ENCODE measurements at regions not wholly inside any gene's neighbourhood (a gene's known extent, or its start where the extent isn't known, plus 50 kb on each side); places are given as distances from the start of the nearest gene placed in this dataset.
"Not testable (repeated sequence)": the region's sequence is repeated elsewhere in the genome, so short reads cannot be mapped to it uniquely, and the experiment has no call there.

- WGBS, 2 experiments (ENCODE audit: low coverage in 1 of 2, low lambda C conversion rate in 2 of 2, missing lambda C conversion rate in 2 of 2) = 42 to 52% methylated on average over 3 of the region's 3 CpGs
- in situ Hi-C loops (cut with MboI); H3K4me2 ChIP-seq (ENCODE audit: unreplicated experiment); H4K20me1 ChIP-seq (ENCODE audit: insufficient read depth); H3K27me3 ChIP-seq (replicated peaks; ENCODE audit: insufficient read depth); H3K79me2 ChIP-seq (ENCODE audit: insufficient read depth); H3K9me2 ChIP-seq (ENCODE audit: insufficient read depth); H3K9ac ChIP-seq; H3K4me1 ChIP-seq (ENCODE audit: insufficient read depth); H3K9me3 ChIP-seq (ENCODE audit: low read depth); H3K4me3 ChIP-seq; H3F3A ChIP-seq (ENCODE audit: insufficient read depth); H3K36me3 ChIP-seq (ENCODE audit: low read depth); H3K27ac ChIP-seq; H2AFZ ChIP-seq: not testable (repeated sequence)
- peak; percentile 11 for DNase-seq
Observed at GRCh38 chr11:67846303-67846702, 157.6 kb downstream of the UNC93B1 start.

GRCh38 chr11:67845296-67845695, 158.6 kb downstream of the UNC93B1 start:
- H2AFZ ChIP-seq; H3K9me3 ChIP-seq (ENCODE audit: low read depth); H3K4me3 ChIP-seq; H3K79me2 ChIP-seq (ENCODE audit: insufficient read depth); DNase-seq; H3K4me2 ChIP-seq (ENCODE audit: unreplicated experiment); H3K4me1 ChIP-seq (ENCODE audit: insufficient read depth); H3K27me3 ChIP-seq (replicated peaks; ENCODE audit: insufficient read depth); H4K20me1 ChIP-seq (ENCODE audit: insufficient read depth); H3K9me2 ChIP-seq (ENCODE audit: insufficient read depth); H3K9ac ChIP-seq; H3F3A ChIP-seq (ENCODE audit: insufficient read depth); H3K36me3 ChIP-seq (ENCODE audit: low read depth); in situ Hi-C loops (cut with MboI); H3K27ac ChIP-seq: not testable (repeated sequence)
- WGBS, 2 experiments (ENCODE audit: low coverage in 1 of 2, low lambda C conversion rate in 2 of 2, missing lambda C conversion rate in 2 of 2) = 40 to 50% methylated on average over 2 to 5 of the region's 5 CpGs

- in situ Hi-C loops (cut with MboI); H3K36me3 ChIP-seq (ENCODE audit: low read depth); H3K9ac ChIP-seq; H3K27ac ChIP-seq; DNase-seq; H3K4me3 ChIP-seq; H3F3A ChIP-seq (ENCODE audit: insufficient read depth); H3K9me3 ChIP-seq (ENCODE audit: low read depth); H4K20me1 ChIP-seq (ENCODE audit: insufficient read depth); H2AFZ ChIP-seq; H3K4me1 ChIP-seq (ENCODE audit: insufficient read depth); H3K9me2 ChIP-seq (ENCODE audit: insufficient read depth); H3K27me3 ChIP-seq (replicated peaks; ENCODE audit: insufficient read depth); H3K4me2 ChIP-seq (ENCODE audit: unreplicated experiment); H3K79me2 ChIP-seq (ENCODE audit: insufficient read depth): not testable (repeated sequence)
- 53 to 54% methylated on average over 7 of the region's 7 CpGs for WGBS, 2 experiments (ENCODE audit: low coverage in 1 of 2, low lambda C conversion rate in 2 of 2, missing lambda C conversion rate in 2 of 2)
Observed at GRCh38 chr11:67840599-67840998, 163.3 kb downstream of the UNC93B1 start.

- H3K27me3 ChIP-seq (replicated peaks; ENCODE audit: insufficient read depth); in situ Hi-C loops (cut with MboI); H3K9ac ChIP-seq; H3K4me3 ChIP-seq; H3K9me3 ChIP-seq (ENCODE audit: low read depth); H3K79me2 ChIP-seq (ENCODE audit: insufficient read depth); H2AFZ ChIP-seq; H4K20me1 ChIP-seq (ENCODE audit: insufficient read depth); H3K4me1 ChIP-seq (ENCODE audit: insufficient read depth); H3F3A ChIP-seq (ENCODE audit: insufficient read depth); DNase-seq; H3K9me2 ChIP-seq (ENCODE audit: insufficient read depth); H3K4me2 ChIP-seq (ENCODE audit: unreplicated experiment); H3K27ac ChIP-seq; H3K36me3 ChIP-seq (ENCODE audit: low read depth): not testable (repeated sequence)
- WGBS, 2 experiments (ENCODE audit: low coverage in 1 of 2, low lambda C conversion rate in 2 of 2, missing lambda C conversion rate in 2 of 2) = 46 to 59% methylated on average over 7 of the region's 7 CpGs
Observed at GRCh38 chr11:67830152-67830551, 155.7 kb upstream of the ALDH3B2 start.

GRCh38 chr11:67826951-67827296, 152.5 kb upstream of the ALDH3B2 start:
- H3K9me3 ChIP-seq (ENCODE audit: low read depth); H3K9ac ChIP-seq; in situ Hi-C loops (cut with MboI); H2AFZ ChIP-seq; H3K36me3 ChIP-seq (ENCODE audit: low read depth); H4K20me1 ChIP-seq (ENCODE audit: insufficient read depth); H3K27ac ChIP-seq; H3K4me3 ChIP-seq; H3K27me3 ChIP-seq (replicated peaks; ENCODE audit: insufficient read depth); DNase-seq; H3K79me2 ChIP-seq (ENCODE audit: insufficient read depth); H3K4me1 ChIP-seq (ENCODE audit: insufficient read depth); H3K9me2 ChIP-seq (ENCODE audit: insufficient read depth); H3F3A ChIP-seq (ENCODE audit: insufficient read depth); H3K4me2 ChIP-seq (ENCODE audit: unreplicated experiment): not testable (repeated sequence)
- 38 to 39% methylated on average over 4 of the region's 4 CpGs for WGBS, 2 experiments (ENCODE audit: low coverage in 1 of 2, low lambda C conversion rate in 2 of 2, missing lambda C conversion rate in 2 of 2)

- H3F3A ChIP-seq (ENCODE audit: insufficient read depth); H3K9ac ChIP-seq; H3K4me2 ChIP-seq (ENCODE audit: unreplicated experiment); H3K79me2 ChIP-seq (ENCODE audit: insufficient read depth); H3K4me1 ChIP-seq (ENCODE audit: insufficient read depth); H3K27ac ChIP-seq; H3K9me2 ChIP-seq (ENCODE audit: insufficient read depth); H2AFZ ChIP-seq; H3K36me3 ChIP-seq (ENCODE audit: low read depth); in situ Hi-C loops (cut with MboI); H3K9me3 ChIP-seq (ENCODE audit: low read depth); H4K20me1 ChIP-seq (ENCODE audit: insufficient read depth); H3K4me3 ChIP-seq; H3K27me3 ChIP-seq (replicated peaks; ENCODE audit: insufficient read depth): not testable (repeated sequence)
- 11% methylated on average over 25 of the region's 25 CpGs for WGBS, 2 experiments (ENCODE audit: low coverage in 1 of 2, low lambda C conversion rate in 2 of 2, missing lambda C conversion rate in 2 of 2)
- DNase-seq = peak; percentile 7
Observed at GRCh38 chr11:67826028-67826950, 151.9 kb upstream of the ALDH3B2 start.

GRCh38 chr11:67824861-67825260, 150.4 kb upstream of the ALDH3B2 start:
- H3K9me3 ChIP-seq (ENCODE audit: low read depth); H3K4me1 ChIP-seq (ENCODE audit: insufficient read depth); H3K4me2 ChIP-seq (ENCODE audit: unreplicated experiment); H3K27ac ChIP-seq; H3K9me2 ChIP-seq (ENCODE audit: insufficient read depth); H4K20me1 ChIP-seq (ENCODE audit: insufficient read depth); H3K9ac ChIP-seq; in situ Hi-C loops (cut with MboI); H3K36me3 ChIP-seq (ENCODE audit: low read depth); H3F3A ChIP-seq (ENCODE audit: insufficient read depth); H3K79me2 ChIP-seq (ENCODE audit: insufficient read depth); H3K27me3 ChIP-seq (replicated peaks; ENCODE audit: insufficient read depth); DNase-seq; H2AFZ ChIP-seq; H3K4me3 ChIP-seq: not testable (repeated sequence)
- 50 to 68% methylated on average over 2 to 3 of the region's 3 CpGs for WGBS, 2 experiments (ENCODE audit: low coverage in 1 of 2, low lambda C conversion rate in 2 of 2, missing lambda C conversion rate in 2 of 2)

Data from GM23248 (cell line).